HAP-1 (cell line): ENCODE measurements at regions not wholly inside any gene's neighbourhood (a gene's known extent, or its start where the extent isn't known, plus 50 kb on each side); places are given as distances from the start of the nearest gene placed in this dataset.
"Not testable (repeated sequence)": the region's sequence is repeated elsewhere in the genome, so short reads cannot be mapped to it uniquely, and the experiment has no call there.

Experiments
- DNase-seq, 2 experiments: peaks; one replicate each; pipeline ENCODE4 v3.0.0-alpha.2; 2016 to 2020; ENCODE audit warnings: low spot score in 2 of 2
- H3K27me3 ChIP-seq: fragments of 250-450 bp; sonication (Bioruptor Pico); 2 replicates; pipeline ENCODE4 v1.5.1; 2020; ENCODE audit warnings: low read depth, mild to moderate bottlenecking, moderate library complexity
- H3K36me3 ChIP-seq: fragments of 250-450 bp; sonication (Bioruptor Pico); replicated peaks from 2 replicates; pipeline ENCODE4 v1.5.1; 2020; ENCODE audit warnings: mild to moderate bottlenecking
- H3K4me1 ChIP-seq: fragments of 250-450 bp; sonication (Bioruptor Pico); 2 replicates; pipeline ENCODE4 v1.5.1; 2020; ENCODE audit warnings: mild to moderate bottlenecking
- H3K4me3 ChIP-seq: fragments of 250-450 bp; sonication (Bioruptor Pico); 2 replicates; pipeline ENCODE4 v1.5.1; 2020; ENCODE audit warnings: mild to moderate bottlenecking, moderate library complexity
- H3K9me3 ChIP-seq: fragments of 250-450 bp; sonication (Bioruptor Pico); 2 replicates; pipeline ENCODE4 v1.5.1; 2020; ENCODE audit warnings: mild to moderate bottlenecking, moderate library complexity
- in situ Hi-C: fragments of 300-500 bp; cut with MboI; formaldehyde crosslinking; loops from 3 replicates; pipeline ENCODE4 v1.14.3; 2020; ENCODE audit warnings: low sequenced_read_pairs, inconsistent platforms, mixed read lengths

GRCh38 chr6:133062077-133062476 lies 179.1 kb upstream of the EYA4 start:
- in situ Hi-C loops = no loop called here
- no peaks in the 10 kb centered on the region for H3K9me3 ChIP-seq
- H3K27me3 ChIP-seq = no peaks in the 10 kb centered on the region
- no peaks in the 10 kb centered on the region for H3K4me1 ChIP-seq
- no peaks in the 10 kb centered on the region for H3K36me3 ChIP-seq
- H3K4me3 ChIP-seq = no peak overlapping the region
- no peak for DNase-seq

GRCh38 chr6:133062696-133063306 lies 178.4 kb upstream of the EYA4 start:
- no peaks in the 10 kb centered on the region for H3K4me1 ChIP-seq
- DNase-seq = no peak
- no peaks in the 10 kb centered on the region for H3K27me3 ChIP-seq
- in situ Hi-C loops = no loop called here
- no peak overlapping the region for H3K4me3 ChIP-seq
- H3K9me3 ChIP-seq = no peaks in the 10 kb centered on the region
- no peaks in the 10 kb centered on the region for H3K36me3 ChIP-seq

- Histone ChIP-seq H3K9me3 (no peaks in the 10 kb centered on the region), H3K36me3 (no peaks in the 10 kb centered on the region), H3K27me3 (no peaks in the 10 kb centered on the region), H3K4me3 (no peak overlapping the region), H3K4me1 (no peaks in the 10 kb centered on the region)
- in situ Hi-C loops = no loop called here
- DNase-seq = no peak
Measured at GRCh38 chr6:133067960-133068359, 173.2 kb upstream of the EYA4 start.

- in situ Hi-C loops = no loop called here
Measured at GRCh38 chr6:133070410-133071043, 170.6 kb upstream of the EYA4 start.

GRCh38 chr6:133079901-133080300 lies 161.3 kb upstream of the EYA4 start:
- in situ Hi-C loops = no loop called here

More at GRCh38 chr6:133070410-133071043, 170.6 kb upstream of the EYA4 start:
- H3K27me3 ChIP-seq = no peaks in the 10 kb centered on the region
- DNase-seq = no peak
- H3K4me1 ChIP-seq = no peaks in the 10 kb centered on the region
- H3K4me3 ChIP-seq = no peak overlapping the region
- H3K9me3 ChIP-seq = no peaks in the 10 kb centered on the region
- H3K36me3 ChIP-seq = no peaks in the 10 kb centered on the region

GRCh38 chr6:133083248-133083967 lies 157.7 kb upstream of the EYA4 start:
- no peaks in the 10 kb centered on the region for H3K27me3 ChIP-seq
- no peaks in the 10 kb centered on the region for H3K36me3 ChIP-seq
- no peak overlapping the region for H3K4me3 ChIP-seq
- in situ Hi-C loops = no loop called here
- peaks cover 3% of the 10 kb centered on the region; the same call in 1 of the 2 replicates for H3K4me1 ChIP-seq
- DNase-seq = no peak
- no peaks in the 10 kb centered on the region for H3K9me3 ChIP-seq

More at GRCh38 chr6:133079901-133080300, 161.3 kb upstream of the EYA4 start:
- no peaks in the 10 kb centered on the region for H3K27me3 ChIP-seq
- peaks cover 3% of the 10 kb centered on the region; the same call in 1 of the 2 replicates for H3K4me1 ChIP-seq
- no peak overlapping the region for H3K4me3 ChIP-seq
- DNase-seq = no peak
- H3K9me3 ChIP-seq = no peaks in the 10 kb centered on the region
- H3K36me3 ChIP-seq = no peaks in the 10 kb centered on the region

GRCh38 chr6:133085471-133085870 lies 155.7 kb upstream of the EYA4 start:
- Histone ChIP-seq H3K27me3 (no peaks in the 10 kb centered on the region), H3K4me3 (no peak overlapping the region), H3K9me3 (no peaks in the 10 kb centered on the region), H3K36me3 (no peaks in the 10 kb centered on the region), H3K4me1 (peaks cover 15% of the 10 kb centered on the region)
- in situ Hi-C loops = no loop called here
- no peak for DNase-seq

- Histone ChIP-seq H3K36me3 (no peaks in the 10 kb centered on the region), H3K4me3 (no peak overlapping the region), H3K9me3 (no peaks in the 10 kb centered on the region), H3K4me1 (peaks cover 14% of the 10 kb centered on the region), H3K27me3 (no peaks in the 10 kb centered on the region)
- DNase-seq = no peak
- in situ Hi-C loops = no loop called here
Measured at GRCh38 chr6:133085896-133086295, 155.3 kb upstream of the EYA4 start.

GRCh38 chr6:133088931-133089695 lies 152.0 kb upstream of the EYA4 start:
- Histone ChIP-seq H3K9me3 (no peaks in the 10 kb centered on the region), H3K27me3 (no peaks in the 10 kb centered on the region), H3K36me3 (no peaks in the 10 kb centered on the region), H3K4me1 (peaks cover 16% of the 10 kb centered on the region), H3K4me3 (no peak overlapping the region)
- in situ Hi-C loops = no loop called here
- peak in 1 of 2 experiments; percentile 74 for DNase-seq

GRCh38 chr6:133092199-133092598 lies 149.0 kb upstream of the EYA4 start:
- in situ Hi-C loops = no loop called here
- Histone ChIP-seq H3K36me3 (no peaks in the 10 kb centered on the region), H3K4me1 (peaks cover 19% of the 10 kb centered on the region), H3K27me3 (no peaks in the 10 kb centered on the region), H3K9me3 (no peaks in the 10 kb centered on the region), H3K4me3 (no peak overlapping the region)
- no peak for DNase-seq

GRCh38 chr6:133092771-133093170 lies 148.4 kb upstream of the EYA4 start:
- Histone ChIP-seq H3K4me1 (peaks cover 19% of the 10 kb centered on the region), H3K9me3 (no peaks in the 10 kb centered on the region), H3K36me3 (no peaks in the 10 kb centered on the region), H3K27me3 (no peaks in the 10 kb centered on the region), H3K4me3 (no peak overlapping the region)
- in situ Hi-C loops = no loop called here
- no peak for DNase-seq

- H3K9me3 ChIP-seq, DNase-seq, in situ Hi-C loops, H3K27me3 ChIP-seq, H3K4me3 ChIP-seq, H3K36me3 ChIP-seq: not testable (repeated sequence)
- H3K4me1 ChIP-seq = peaks cover 19% of the 10 kb centered on the region
Measured at GRCh38 chr6:133093211-133093610, 147.9 kb upstream of the EYA4 start.

- Histone ChIP-seq H3K27me3 (no peaks in the 10 kb centered on the region), H3K4me1 (peaks cover 17% of the 10 kb centered on the region), H3K36me3 (no peaks in the 10 kb centered on the region), H3K9me3 (no peaks in the 10 kb centered on the region), H3K4me3 (no peak overlapping the region)
- peak in 1 of 2 experiments; percentile 77 for DNase-seq
- in situ Hi-C loops = no loop called here
Measured at GRCh38 chr6:133093956-133094355, 147.2 kb upstream of the EYA4 start.
